ENCODE measurements at regions not wholly inside any gene's neighbourhood (a gene's known extent, or its start where the extent isn't known, plus 50 kb on each side); places are given as distances from the start of the nearest gene placed in this dataset.
"Not testable (repeated sequence)": the region's sequence is repeated elsewhere in the genome, so short reads cannot be mapped to it uniquely, and the experiment has no call there.

GRCh38 chr3:192968901-192969300, 51.2 kb upstream of the MB21D2 start:
- DNase-seq, result not testable (repeated sequence)

DNA sequence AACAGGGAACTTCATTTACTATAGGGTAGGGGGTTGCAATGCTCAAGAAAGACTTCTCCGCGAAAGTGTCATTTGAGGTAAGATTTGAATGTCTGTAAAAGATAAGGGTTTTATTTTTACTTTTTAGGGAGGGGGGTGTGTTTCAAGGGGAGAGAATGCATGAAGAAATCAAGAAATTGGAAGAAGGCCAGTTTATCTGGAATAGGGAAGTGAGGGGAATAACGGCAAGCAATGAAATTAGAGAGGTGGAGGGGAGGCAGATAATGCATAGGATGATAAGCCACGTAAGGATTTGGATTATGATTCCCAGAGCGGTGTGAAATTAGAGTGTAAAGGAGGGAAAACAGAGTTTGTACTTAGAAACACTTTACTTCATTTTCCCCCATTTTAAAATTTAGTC, 63.0 kb upstream of the MB21D2 start:
- DNase-seq, result no peak

DNA sequence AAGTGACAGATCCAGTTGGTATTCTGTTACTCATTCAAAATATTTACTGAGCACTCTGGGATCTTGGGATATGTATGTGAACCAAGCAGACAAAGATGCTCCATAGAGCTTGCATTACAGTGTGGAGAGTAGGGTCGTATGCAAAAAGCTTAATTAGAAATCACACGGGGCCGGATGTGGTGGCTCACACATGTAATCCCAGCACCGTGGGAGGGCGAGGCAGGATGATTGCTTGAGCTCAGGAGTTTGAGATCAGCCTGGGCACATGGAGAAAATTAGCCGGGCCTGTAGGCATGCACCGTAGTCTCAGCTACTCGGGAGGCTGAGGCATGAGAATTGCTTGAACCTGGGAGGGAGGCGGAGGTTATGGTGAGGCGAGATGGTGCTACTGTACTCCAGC, 68.7 kb upstream of the MB21D2 start:
- no peak for DNase-seq

DNA sequence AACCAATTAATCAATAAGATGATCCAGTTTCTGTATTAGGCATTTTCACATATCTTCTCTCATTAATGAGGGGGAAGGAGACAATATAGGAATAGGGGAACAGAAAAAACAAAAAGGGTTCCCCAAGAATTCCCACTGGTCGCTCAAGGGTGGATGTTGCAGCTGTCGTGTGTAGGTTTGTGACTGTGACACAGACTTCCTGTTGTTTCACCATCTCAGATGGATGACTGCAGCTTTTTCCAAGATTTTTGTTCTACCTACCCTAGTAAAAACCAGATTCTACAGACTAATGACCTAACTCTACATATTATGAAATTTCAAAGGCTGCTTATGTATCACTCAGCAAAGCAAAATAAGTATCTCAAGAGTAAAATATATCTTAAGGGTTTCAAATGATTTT, 73.7 kb upstream of the MB21D2 start:
- no peak for DNase-seq

GRCh38 chr3:192992361-192992760, 74.7 kb upstream of the MB21D2 start:
- no peak for DNase-seq

DNA sequence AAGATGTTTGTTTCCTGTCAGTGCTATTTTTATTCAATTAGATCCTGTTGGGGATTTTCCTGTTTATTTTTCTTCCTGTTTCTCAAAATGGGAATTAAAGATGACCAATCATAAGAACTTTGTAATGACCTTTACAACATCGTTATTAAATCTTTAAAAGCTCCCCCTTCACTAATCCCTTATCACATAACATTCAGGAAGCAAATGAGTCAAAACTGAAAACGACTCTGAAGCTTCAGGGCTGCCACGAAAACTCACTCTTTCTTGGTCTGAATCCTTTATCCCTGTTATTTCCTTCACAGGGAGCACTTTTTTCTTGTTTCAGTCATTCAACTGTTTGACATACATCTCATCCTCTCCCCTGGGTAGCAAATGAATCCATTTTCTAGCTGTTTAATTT, 75.8 kb upstream of the MB21D2 start:
- DNase-seq, result no peak

GRCh38 chr3:193001113-193001512, 83.5 kb upstream of the MB21D2 start:
- DNase-seq, result not testable (repeated sequence)

GRCh38 chr3:193003624-193004023, 86.0 kb upstream of the MB21D2 start:
- DNase-seq, result not testable (repeated sequence)

DNA sequence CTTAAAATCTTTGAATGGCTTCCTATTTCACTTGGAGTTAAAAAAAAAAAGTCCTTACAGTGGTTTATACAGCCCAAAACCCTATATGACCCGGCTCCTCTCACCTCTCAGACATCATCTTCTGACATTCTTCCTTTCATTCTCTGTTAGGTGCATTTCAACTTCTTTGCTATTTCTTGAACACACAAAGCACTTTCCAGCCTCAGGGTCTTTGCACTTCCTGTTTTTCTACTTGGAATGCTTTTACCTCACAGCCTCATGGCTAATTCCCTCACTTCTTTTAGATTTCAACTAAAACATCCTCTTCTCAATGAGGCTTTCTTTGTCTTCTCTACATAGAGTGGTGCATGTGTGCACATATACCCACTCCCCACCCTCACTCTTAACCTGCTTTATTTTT, 91.0 kb upstream of the MB21D2 start:
- DNase-seq, result no peak

DNA sequence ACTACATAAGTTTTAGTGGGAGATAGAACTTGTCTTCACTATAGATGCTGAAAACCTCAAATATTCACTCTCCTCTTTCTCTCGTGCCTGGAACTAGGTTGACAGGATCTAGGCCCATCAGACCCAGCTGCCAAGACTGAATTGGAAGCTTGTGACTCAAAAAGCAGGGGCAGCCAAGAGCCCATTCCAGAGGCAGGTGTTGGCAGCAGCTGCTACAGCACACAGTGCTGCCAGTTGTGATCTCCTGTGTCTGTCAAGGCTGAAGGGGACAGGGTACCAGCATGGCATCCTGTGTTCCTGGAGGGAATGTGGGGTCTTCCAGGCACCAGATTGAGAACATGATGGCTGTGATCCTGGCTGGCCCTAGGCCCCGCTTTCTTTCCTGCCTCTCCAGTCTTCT, 92.5 kb upstream of the MB21D2 start:
- DNase-seq, result peak; percentile 46

DNA sequence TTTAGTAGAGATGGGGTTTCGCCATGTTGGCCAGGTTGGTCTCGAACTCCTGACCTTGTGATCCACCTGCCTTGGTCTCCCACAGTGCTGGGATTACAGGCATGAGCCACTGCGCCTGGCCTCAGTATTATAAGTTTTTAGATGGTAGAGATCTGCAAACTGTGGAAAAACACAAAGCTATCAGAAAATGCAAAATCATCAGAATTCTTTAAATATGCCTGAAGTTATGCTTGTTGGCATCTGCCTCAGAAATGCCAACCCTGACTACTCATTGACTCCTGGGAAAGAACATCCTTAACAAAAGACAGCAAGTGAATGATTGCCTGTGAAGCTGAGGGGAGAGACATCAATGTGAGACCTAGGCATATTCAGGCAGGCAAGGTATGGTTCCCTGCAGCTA, 94.3 kb upstream of the MB21D2 start:
- DNase-seq, result no peak

DNA sequence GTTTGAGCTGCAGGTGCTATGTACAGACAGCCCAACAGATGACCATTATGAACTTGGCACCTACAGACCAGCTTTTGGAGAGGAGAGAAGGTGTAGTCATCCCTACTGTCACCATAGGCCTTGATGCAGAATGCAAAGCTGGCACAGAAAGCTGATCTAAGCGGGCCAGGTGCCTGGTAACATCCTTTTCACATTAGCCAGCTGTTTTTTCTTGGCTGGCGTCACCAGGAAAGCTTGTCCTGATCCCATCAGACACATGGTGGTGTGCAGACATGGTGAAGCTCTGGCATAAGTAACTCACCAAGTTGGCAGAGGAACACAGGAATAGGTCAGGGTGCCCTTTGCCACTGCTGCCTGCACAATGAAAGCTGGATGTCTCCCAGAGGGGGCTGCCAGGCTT, 97.2 kb upstream of the MB21D2 start:
- DNase-seq, result no peak

DNA sequence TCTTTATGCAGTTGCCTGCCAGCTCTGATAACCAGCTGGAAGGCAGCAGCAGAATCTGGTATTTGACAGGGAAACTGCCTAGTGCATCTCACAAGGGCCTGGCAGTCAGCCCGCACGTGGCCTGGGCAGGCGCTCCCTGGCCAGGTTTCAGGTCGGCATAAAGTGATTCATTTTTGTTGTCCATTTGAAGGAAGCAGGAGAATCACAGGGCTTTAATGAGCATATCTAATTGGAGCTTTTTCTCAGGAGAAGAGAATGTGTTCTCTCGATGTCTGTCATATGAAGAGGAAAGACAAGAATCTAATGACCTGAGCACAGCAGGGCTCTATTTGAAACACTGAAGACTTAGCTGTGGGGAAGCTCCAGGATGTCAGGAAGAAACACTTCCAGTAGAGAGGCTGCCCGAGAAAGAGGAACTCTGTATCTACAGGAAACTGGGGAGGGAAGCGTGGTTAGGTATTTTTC, 98.8 kb upstream of the MB21D2 start:
- DNase-seq, result no peak

GRCh38 chr3:193021506-193022010, 103.9 kb upstream of the MB21D2 start:
- DNase-seq, result no peak

GRCh38 chr3:193023218-193023617, 105.6 kb upstream of the MB21D2 start:
- DNase-seq, result no peak

DNA sequence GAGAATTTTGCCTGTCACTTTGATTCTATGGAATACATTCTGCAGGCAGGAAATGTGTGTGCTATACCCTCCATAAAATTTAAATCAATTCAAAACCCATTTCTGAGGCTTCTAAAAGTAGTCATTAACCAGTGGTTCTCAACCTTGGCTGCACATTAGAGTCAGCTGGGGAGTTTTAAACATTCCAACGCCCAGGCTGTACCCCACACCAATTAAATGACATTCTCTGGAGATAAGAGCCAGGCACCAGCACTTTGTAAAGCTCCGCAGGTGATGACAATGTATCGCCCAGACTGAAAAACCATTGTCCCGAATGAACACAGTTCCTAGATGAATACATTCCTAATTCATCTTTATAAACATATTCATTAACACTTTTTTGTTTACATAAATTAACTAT, 110.6 kb upstream of the MB21D2 start:
- DNase-seq, result no peak

- no peak for DNase-seq
Observed at GRCh38 chr3:193029800-193030199, 112.1 kb upstream of the MB21D2 start.

- DNase-seq, result no peak
Observed at GRCh38 chr3:193030276-193030675, 112.6 kb upstream of the MB21D2 start.

DNA sequence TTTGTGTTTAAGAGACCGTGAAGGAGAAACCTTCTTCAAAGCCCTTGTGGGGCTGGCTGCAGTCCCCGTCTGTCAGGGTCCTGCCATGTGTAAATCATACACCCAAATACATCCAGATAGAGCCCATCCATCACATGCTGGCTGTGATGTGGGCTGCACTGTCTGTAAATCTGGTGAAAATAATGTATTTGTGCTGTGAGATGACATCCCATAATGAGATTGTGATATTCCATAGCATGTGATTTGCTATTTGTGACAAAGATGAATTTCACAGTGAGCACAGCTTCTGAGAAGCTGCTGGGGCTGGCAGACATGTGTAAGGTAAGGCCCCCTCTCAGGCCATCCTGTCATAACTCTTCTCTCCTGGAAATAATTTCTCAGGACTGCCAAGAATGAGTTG, 114.3 kb upstream of the MB21D2 start:
- no peak for DNase-seq

GRCh38 chr3:193033226-193033780, 115.6 kb upstream of the MB21D2 start:
- DNase-seq, result no peak

GRCh38 chr3:193037828-193038227, 120.2 kb upstream of the MB21D2 start:
- DNase-seq, result not testable (repeated sequence)

GRCh38 chr3:193039058-193039457, 121.4 kb upstream of the MB21D2 start:
- no peak for DNase-seq

GRCh38 chr3:193040836-193041672, 123.4 kb upstream of the MB21D2 start:
- DNase-seq, result no peak
